DND-41 (cell line): ENCODE measurements at regions not wholly inside any gene's neighbourhood (a gene's known extent, or its start where the extent isn't known, plus 50 kb on each side); places are given as distances from the start of the nearest gene placed in this dataset.

Experiments
- ATAC-seq: fragments of 200-7000 bp; cut with Tn5 transposase; 3 replicates; pipeline ENCODE4 v1.9.1; 2021; ENCODE audit warnings: low read depth; ENCODE audit not compliant: insufficient read depth
- DNase-seq: peaks from one replicate; pipeline ENCODE4 v3.0.0-alpha.2; 2020
- H2AFZ ChIP-seq: 2 replicates; pipeline ENCODE4 v1.6.0; 2012; ENCODE audit warnings: low read depth, low read length
- H3K27ac ChIP-seq: 2 replicates; pipeline ENCODE4 v1.5.1; 2012; ENCODE audit warnings: low read length, inconsistent platforms
- H3K27me3 ChIP-seq: fragments of 200-600 bp; sonication (generic); 2 replicates; pipeline ENCODE4 v1.6.0; 2012; ENCODE audit warnings: low read length, mild to moderate bottlenecking, inconsistent platforms; ENCODE audit not compliant: insufficient read depth, poor library complexity
- H3K36me3 ChIP-seq: 2 replicates; pipeline ENCODE4 v1.5.1; 2012; ENCODE audit warnings: low read length, inconsistent platforms; ENCODE audit not compliant: insufficient read depth
- H3K4me1 ChIP-seq: 2 replicates; pipeline ENCODE4 v1.5.1; 2012; ENCODE audit warnings: mild to moderate bottlenecking, low read length; ENCODE audit not compliant: insufficient read depth
- H3K4me2 ChIP-seq: 2 replicates; pipeline ENCODE4 v1.6.0; 2012; ENCODE audit warnings: mild to moderate bottlenecking, moderate library complexity, low read length, inconsistent platforms; ENCODE audit not compliant: insufficient read depth
- H3K4me3 ChIP-seq, 2 experiments: fragments of 200-600 bp in 1 of 2; shearing (Covaris generic) in 1 of 2; 2 replicates each; pipeline ENCODE4 v1.5.1; 2012 to 2016; ENCODE audit warnings: inconsistent platforms in 2 of 2, low read length in 2 of 2, mild to moderate bottlenecking in 2 of 2, low read depth in 1 of 2, moderate library complexity in 1 of 2
- H3K79me2 ChIP-seq: 2 replicates; pipeline ENCODE4 v1.6.0; 2012; ENCODE audit warnings: low read length, inconsistent platforms; ENCODE audit not compliant: insufficient read depth
- H3K9ac ChIP-seq: 2 replicates; pipeline ENCODE4 v1.6.0; 2012; ENCODE audit warnings: low read depth, mild to moderate bottlenecking, inconsistent platforms, low read length, moderate library complexity
- H3K9me3 ChIP-seq: 2 replicates; pipeline ENCODE4 v1.5.1; 2012; ENCODE audit warnings: low read length, moderate library complexity, mild to moderate bottlenecking, inconsistent platforms; ENCODE audit not compliant: insufficient read depth, severe bottlenecking
- H4K20me1 ChIP-seq: 2 replicates; pipeline ENCODE4 v1.6.0; 2012; ENCODE audit warnings: low read length; ENCODE audit not compliant: insufficient read depth
- CTCF ChIP-seq: IDR thresholded peaks from 2 replicates; pipeline ENCODE4 v1.5.1; 2012; ENCODE audit warnings: borderline replicate concordance, low read length, moderate library complexity, mild to moderate bottlenecking; ENCODE audit not compliant: poor library complexity, severe bottlenecking; ENCODE audit errors: extremely low read depth
- EZH2 ChIP-seq: IDR thresholded peaks from 3 replicates; pipeline ENCODE4 v1.6.1; 2012; ENCODE audit warnings: borderline replicate concordance, low read depth, mild to moderate bottlenecking, moderate library complexity, low read length, inconsistent platforms; ENCODE audit not compliant: severe bottlenecking

- Histone ChIP-seq H3K27me3 (peaks cover 9% of the 10 kb centered on the region), H2AFZ (no peak overlapping the region), H3K36me3 (no peaks in the 10 kb centered on the region), H3K9ac (no peak overlapping the region), H4K20me1 (peaks cover 3% of the 10 kb centered on the region; the same call in 1 of the 2 replicates), H3K4me1 (no peaks in the 10 kb centered on the region), H3K4me2 (no peak overlapping the region), H3K4me3 (no peak overlapping the region), H3K9me3 (no peaks in the 10 kb centered on the region), H3K79me2 (no peaks in the 10 kb centered on the region), H3K27ac (no peak overlapping the region)
- TF ChIP-seq CTCF (no peak), EZH2 (no peak)
- ATAC-seq (no peak), DNase-seq (no peak)
Observed at GRCh38 chr22:49097171-49097925, 730.3 kb downstream of the BRD1 start.

- Histone ChIP-seq H3K79me2 (no peaks in the 10 kb centered on the region), H3K36me3 (no peaks in the 10 kb centered on the region), H3K9me3 (no peaks in the 10 kb centered on the region), H3K27ac (no peak overlapping the region), H4K20me1 (peaks cover 3% of the 10 kb centered on the region; the same call in 1 of the 2 replicates), H3K4me3 (no peak overlapping the region), H3K27me3 (peaks cover 9% of the 10 kb centered on the region), H2AFZ (no peak overlapping the region), H3K4me2 (no peak overlapping the region), H3K4me1 (no peaks in the 10 kb centered on the region), H3K9ac (no peak overlapping the region)
- no peak for ATAC-seq
- no peak for TF ChIP-seq CTCF
- no peak for TF ChIP-seq EZH2
- DNase-seq = no peak
Observed at GRCh38 chr22:49096476-49096875, 731.2 kb downstream of the BRD1 start.

- H2AFZ ChIP-seq = no peak overlapping the region
- H3K27me3 ChIP-seq = peaks cover 1% of the 10 kb centered on the region
- no peaks in the 10 kb centered on the region for H3K4me1 ChIP-seq
- no peaks in the 10 kb centered on the region for H3K79me2 ChIP-seq
- H3K27ac ChIP-seq = no peak overlapping the region
- no peak overlapping the region for H3K4me2 ChIP-seq
- no peak for DNase-seq
- H3K9ac ChIP-seq = no peak overlapping the region
- H3K4me3 ChIP-seq = no peak overlapping the region
- H4K20me1 ChIP-seq = peaks cover 3% of the 10 kb centered on the region; the same call in 1 of the 2 replicates
- no peaks in the 10 kb centered on the region for H3K9me3 ChIP-seq
- no peaks in the 10 kb centered on the region for H3K36me3 ChIP-seq
- TF ChIP-seq CTCF (no peak), EZH2 (no peak)
- ATAC-seq = no peak
Observed at GRCh38 chr22:49095366-49095765, 732.3 kb downstream of the BRD1 start.
